BJ (cell line): ENCODE measurements at regions not wholly inside any gene's neighbourhood (a gene's known extent, or its start where the extent isn't known, plus 50 kb on each side); places are given as distances from the start of the nearest gene placed in this dataset.
A peak's percentile ranks its signal among the peaks of the same experiment; 100 is the strongest.

Experiments used
- CTCF ChIA-PET: fragments of 350-600 bp; formaldehyde crosslinking; extraction: SDS; loops from one replicate; lab custom pipeline; 2021; ENCODE audit warnings: antibody characterized with exemption, inconsistent platforms; lab: Yijun Ruan, JAX
- POLR2A ChIA-PET: fragments of 300-600 bp; sonication (Branson Sonifier 250); formaldehyde crosslinking; extraction: SDS; loops from one replicate; lab custom pipeline; 2021; ENCODE audit warnings: antibody characterized with exemption; lab: Charles Lee
- DNase-seq: peaks from one replicate; pipeline ENCODE4 v3.0.0-alpha.2; 2011; ENCODE audit warnings: low read depth
- H3K27me3 ChIP-seq: 2 replicates; pipeline ENCODE4 v1.6.0; 2011; ENCODE audit warnings: low read length; ENCODE audit not compliant: control insufficient read depth, insufficient read depth
- H3K36me3 ChIP-seq: 2 replicates; pipeline ENCODE4 v1.5.1; 2011; ENCODE audit warnings: low read length; ENCODE audit not compliant: control insufficient read depth, insufficient read depth
- H3K4me3 ChIP-seq: 2 replicates; pipeline ENCODE4 v1.5.1; 2011; ENCODE audit warnings: low read depth, mild to moderate bottlenecking, control low read depth, low read length
- TF ChIP-seq, protein P1 (sequence below): IDR thresholded peaks from 2 replicates; pipeline ENCODE4 v1.5.1; 2011; ENCODE audit warnings: low read depth, mild to moderate bottlenecking, control low read depth, inconsistent platforms, low read length, moderate library complexity; ENCODE audit not compliant: insufficient read depth

DNA sequence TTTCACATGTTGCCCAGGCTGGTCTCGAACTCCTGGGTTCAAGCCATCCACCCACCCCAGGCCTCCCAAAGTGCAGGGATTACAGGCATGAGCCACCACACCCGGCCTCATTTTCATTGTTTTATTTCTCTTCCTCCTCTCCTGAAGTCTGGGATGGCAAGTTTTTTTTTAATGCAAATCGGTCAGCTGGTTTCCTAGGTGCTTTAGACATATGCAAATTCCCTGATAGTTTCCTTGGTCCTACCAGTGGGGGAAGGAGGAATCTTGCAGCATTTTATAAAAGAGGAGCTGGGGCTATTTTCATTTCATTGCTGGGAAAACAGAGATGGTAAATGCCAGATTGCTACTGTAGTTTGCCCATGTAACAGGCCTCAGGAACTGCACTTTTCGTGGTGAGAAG is 179.4 kb downstream of the ACTL7B start:
- no peaks in the 10 kb centered on the region for H3K27me3 ChIP-seq
- ChIA-PET POLR2A (no interaction called here), CTCF (interaction anchor here (6.7 kb wide), 1 partner anchor 85 kb away, joined by 36 read pairs; no protein-coding TSS in a partner anchor)
- TF ChIP-seq, protein P1, sequence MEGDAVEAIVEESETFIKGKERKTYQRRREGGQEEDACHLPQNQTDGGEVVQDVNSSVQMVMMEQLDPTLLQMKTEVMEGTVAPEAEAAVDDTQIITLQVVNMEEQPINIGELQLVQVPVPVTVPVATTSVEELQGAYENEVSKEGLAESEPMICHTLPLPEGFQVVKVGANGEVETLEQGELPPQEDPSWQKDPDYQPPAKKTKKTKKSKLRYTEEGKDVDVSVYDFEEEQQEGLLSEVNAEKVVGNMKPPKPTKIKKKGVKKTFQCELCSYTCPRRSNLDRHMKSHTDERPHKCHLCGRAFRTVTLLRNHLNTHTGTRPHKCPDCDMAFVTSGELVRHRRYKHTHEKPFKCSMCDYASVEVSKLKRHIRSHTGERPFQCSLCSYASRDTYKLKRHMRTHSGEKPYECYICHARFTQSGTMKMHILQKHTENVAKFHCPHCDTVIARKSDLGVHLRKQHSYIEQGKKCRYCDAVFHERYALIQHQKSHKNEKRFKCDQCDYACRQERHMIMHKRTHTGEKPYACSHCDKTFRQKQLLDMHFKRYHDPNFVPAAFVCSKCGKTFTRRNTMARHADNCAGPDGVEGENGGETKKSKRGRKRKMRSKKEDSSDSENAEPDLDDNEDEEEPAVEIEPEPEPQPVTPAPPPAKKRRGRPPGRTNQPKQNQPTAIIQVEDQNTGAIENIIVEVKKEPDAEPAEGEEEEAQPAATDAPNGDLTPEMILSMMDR = no peak
- H3K36me3 ChIP-seq = no peaks in the 10 kb centered on the region
- H3K4me3 ChIP-seq = no peak overlapping the region
- no peak for DNase-seq

DNA sequence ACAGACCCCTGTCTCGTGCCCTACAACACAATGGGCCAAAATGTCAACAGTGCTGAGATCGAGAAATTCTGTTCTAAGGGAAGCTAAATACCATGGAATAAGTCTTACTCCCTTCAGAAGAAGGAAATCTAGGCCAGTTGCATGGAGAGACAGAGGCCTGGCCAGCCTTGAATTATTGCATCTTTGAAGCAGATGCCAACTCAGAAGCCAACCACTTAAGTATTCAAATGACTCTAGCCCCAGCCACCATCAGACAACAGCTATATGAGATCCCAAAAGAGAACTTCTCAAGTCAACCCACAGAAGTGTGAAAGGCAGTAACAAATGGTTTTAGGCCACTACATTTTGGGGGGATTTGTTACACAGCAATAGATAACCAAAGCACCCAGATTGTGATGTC is 180.1 kb downstream of the ACTL7B start:
- DNase-seq = no peak
- H3K36me3 ChIP-seq = no peaks in the 10 kb centered on the region
- no peak overlapping the region for H3K4me3 ChIP-seq
- H3K27me3 ChIP-seq = no peaks in the 10 kb centered on the region
- ChIA-PET POLR2A (no interaction called here), CTCF (interaction anchor here (6.7 kb wide), 1 partner anchor 86 kb away, joined by 36 read pairs; no protein-coding TSS in a partner anchor)
- TF ChIP-seq, protein P1 = no peak

DNA sequence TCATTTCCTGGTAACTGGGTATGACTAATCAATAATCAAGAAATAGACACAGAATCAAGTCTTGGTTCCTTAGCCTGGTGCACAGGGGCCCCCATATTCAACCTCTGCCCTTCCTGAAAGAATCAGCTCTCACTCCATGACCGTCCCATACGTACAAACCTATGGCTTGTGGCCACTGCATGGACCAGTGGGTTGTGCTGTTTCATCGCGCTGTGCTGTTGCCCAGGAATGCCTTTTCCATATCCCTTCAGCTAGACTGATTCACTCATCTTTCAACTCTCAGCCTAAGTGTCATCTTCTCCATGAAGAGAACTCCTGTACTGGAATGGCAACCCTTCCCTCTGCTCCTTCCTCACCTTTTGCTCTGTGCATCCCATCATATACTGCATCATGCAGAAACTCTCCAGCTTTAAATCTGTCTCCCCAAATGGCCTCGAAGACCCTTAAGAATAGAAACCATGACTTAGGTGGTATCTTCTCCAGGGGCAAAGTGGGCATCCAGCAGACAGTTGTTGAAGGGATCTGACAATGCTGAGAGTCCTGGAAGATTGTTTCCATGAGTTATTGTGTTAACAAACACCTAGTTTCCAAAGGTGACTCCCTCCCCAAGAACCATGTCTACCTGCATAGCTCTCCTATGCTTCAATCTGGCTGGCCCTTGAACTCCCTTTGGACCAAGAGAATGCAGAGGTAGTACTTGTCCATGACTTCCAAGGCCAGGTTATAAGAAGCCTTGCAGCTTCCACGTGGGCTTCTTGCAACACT is 180.8 kb downstream of the ACTL7B start:
- TF ChIP-seq, protein P1 = no peak
- ChIA-PET POLR2A (no interaction called here), CTCF (interaction anchor here (0.6 to 6.7 kb wide), 2 partner anchors 86 to 1604 kb away, joined by 3 to 36 read pairs; no protein-coding TSS in a partner anchor)
- no peak overlapping the region for H3K4me3 ChIP-seq
- H3K27me3 ChIP-seq = no peaks in the 10 kb centered on the region
- no peaks in the 10 kb centered on the region for H3K36me3 ChIP-seq
- DNase-seq = no peak

DNA sequence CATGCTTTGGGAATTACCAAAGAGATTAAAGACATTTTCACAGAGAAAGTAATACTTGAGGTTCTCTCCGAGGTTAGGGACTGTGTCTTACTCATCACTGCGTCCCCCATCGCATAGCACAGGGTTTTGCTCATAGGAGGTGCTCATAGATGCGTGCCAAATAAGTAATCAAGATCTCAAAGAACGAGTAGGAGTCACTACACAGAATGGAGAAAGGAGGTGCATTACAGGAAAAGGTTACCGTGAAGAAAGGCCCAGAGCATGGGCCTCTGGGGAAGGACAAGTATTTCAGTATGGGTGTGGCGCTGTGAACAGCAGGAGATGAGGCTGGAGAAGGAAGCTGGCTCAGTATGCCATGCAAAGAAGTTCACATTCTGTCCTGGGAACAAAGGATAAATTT is 182.4 kb downstream of the ACTL7B start:
- H3K36me3 ChIP-seq = no peaks in the 10 kb centered on the region
- peak; percentile 58 for DNase-seq
- ChIA-PET CTCF (interaction anchor here (0.6 to 6.7 kb wide), 4 partner anchors 21 to 1208 kb away, joined by 3 to 36 read pairs (median 4); no protein-coding TSS in a partner anchor), POLR2A (interaction anchor here (0.6 kb wide), 1 partner anchor 733 kb away, joined by 5 read pairs; no protein-coding TSS in a partner anchor)
- H3K27me3 ChIP-seq = no peaks in the 10 kb centered on the region
- TF ChIP-seq, protein P1 = no peak
- no peak overlapping the region for H3K4me3 ChIP-seq

DNA sequence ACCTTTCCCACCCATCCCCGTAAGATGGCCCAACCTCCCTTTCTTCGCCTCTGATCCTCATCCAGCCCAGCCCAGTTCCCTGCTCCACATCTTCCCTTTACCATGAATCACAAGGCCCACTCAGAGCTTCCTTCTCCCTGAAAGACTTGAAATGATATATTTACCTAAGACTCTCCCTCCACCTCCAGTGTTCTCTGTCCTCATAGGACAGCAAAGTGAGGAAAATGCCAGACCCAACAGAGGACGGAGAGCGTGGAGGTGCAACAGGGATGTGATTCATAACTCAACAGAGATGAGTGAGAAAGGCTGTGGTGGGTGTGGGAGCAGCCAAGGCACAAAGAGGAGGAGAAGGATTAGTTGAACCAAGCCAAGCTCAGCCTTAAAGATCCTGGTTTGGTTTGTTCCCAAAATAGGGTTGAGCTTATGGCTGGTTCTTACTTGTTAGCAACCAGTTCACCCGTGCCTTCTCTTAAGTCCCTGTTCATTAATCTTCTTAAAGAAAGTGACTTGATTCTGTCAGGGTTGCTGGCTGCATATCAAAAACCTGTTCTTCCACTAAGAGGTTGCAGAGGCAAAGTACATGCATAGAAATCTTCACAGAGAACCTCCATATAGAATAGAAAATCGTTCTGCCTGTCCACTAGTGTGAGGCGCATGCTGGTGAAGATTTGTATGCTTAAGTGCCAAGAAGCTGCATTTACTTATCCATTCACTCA is 183.2 kb downstream of the ACTL7B start:
- TF ChIP-seq, protein P1 = no peak
- POLR2A ChIA-PET = no interaction called here
- CTCF ChIA-PET = interaction anchor here (0.6 to 6.7 kb wide), 3 partner anchors 15 to 340 kb away, joined by 3 to 36 read pairs (median 3); no protein-coding TSS in a partner anchor
- no peak for DNase-seq
- Histone ChIP-seq H3K27me3 (no peaks in the 10 kb centered on the region), H3K4me3 (no peak overlapping the region), H3K36me3 (no peaks in the 10 kb centered on the region)
